ENCODE measurements at regions not wholly inside any gene's neighbourhood (a gene's known extent, or its start where the extent isn't known, plus 50 kb on each side); places are given as distances from the start of the nearest gene placed in this dataset.
A peak's percentile ranks its signal among the peaks of the same experiment; 100 is the strongest.

DNA sequence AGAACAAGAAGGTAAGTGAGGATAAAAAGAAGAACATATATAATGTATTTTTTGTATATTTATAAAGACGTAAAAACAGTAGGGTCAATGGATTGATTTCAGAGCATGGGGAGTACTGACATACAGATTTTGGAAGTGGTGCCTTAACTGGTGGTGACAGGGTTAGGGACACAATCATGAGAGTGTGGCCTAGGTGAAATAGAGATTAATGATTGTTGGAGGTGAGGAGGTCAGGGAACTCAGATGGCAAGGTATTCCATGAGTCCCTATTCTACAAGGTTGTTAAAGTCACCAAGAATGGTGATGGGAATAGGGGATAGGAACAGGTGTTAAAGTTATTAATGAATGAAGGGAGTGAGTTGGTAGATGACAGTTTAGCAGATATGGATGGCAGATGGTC is 210.8 kb downstream of the SEMA6A start:
- Histone ChIP-seq H3K27me3 (ENCODE audit: insufficient read depth, low read length) (no peaks in the 10 kb centered on the region), H3K27ac (ENCODE audit: low read depth, low read length) (no peak overlapping the region), H3K4me1 (ENCODE audit: control insufficient read depth, insufficient read depth, low read length, unreplicated experiment) (no peaks in the 10 kb centered on the region), H3K4me3 (ENCODE audit: low read depth, low read length) (no peak overlapping the region), H2AFZ (ENCODE audit: low read length, unreplicated experiment) (no peak overlapping the region), H3K36me3 (ENCODE audit: insufficient read depth, low read length) (no peaks in the 10 kb centered on the region), H3K79me2 (ENCODE audit: control insufficient read depth, insufficient read depth, low read length, unreplicated experiment) (no peaks in the 10 kb centered on the region)

DNA sequence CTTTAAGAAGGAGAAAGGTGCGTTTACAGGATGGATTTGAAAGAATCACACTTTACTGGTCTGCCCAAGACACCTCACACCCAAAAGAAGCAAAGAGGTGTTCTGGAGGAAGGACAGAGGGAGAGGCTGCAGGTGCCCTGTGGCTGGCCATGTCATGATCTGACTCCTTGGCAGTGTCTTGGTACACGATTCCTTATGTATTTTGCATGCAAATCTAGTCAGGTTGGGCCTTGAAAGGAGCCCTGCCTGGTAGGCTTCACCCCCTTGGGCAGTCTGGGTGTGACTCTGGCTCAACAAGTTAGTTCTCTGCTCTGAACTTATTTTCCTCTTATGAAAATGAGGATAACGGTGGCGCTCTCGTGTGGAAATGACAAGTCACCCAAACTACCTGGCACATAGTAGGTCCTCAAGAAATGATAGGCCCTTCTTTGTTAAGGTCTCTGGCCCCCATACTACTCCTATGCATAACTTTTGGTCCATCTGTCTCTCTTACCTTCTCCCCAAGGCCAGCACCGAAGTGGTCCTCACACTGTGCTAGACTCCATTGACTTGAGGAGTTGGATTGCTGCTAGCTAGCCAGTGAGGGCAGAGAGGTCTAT is 212.5 kb downstream of the SEMA6A start:
- H3K27ac ChIP-seq (ENCODE audit: low read depth, low read length), result no peak overlapping the region
- peak overlapping the region; percentile 61 for H3K4me3 ChIP-seq (ENCODE audit: low read depth, low read length)
- H3K4me1 ChIP-seq (ENCODE audit: control insufficient read depth, insufficient read depth, low read length, unreplicated experiment), result no peaks in the 10 kb centered on the region

DNA sequence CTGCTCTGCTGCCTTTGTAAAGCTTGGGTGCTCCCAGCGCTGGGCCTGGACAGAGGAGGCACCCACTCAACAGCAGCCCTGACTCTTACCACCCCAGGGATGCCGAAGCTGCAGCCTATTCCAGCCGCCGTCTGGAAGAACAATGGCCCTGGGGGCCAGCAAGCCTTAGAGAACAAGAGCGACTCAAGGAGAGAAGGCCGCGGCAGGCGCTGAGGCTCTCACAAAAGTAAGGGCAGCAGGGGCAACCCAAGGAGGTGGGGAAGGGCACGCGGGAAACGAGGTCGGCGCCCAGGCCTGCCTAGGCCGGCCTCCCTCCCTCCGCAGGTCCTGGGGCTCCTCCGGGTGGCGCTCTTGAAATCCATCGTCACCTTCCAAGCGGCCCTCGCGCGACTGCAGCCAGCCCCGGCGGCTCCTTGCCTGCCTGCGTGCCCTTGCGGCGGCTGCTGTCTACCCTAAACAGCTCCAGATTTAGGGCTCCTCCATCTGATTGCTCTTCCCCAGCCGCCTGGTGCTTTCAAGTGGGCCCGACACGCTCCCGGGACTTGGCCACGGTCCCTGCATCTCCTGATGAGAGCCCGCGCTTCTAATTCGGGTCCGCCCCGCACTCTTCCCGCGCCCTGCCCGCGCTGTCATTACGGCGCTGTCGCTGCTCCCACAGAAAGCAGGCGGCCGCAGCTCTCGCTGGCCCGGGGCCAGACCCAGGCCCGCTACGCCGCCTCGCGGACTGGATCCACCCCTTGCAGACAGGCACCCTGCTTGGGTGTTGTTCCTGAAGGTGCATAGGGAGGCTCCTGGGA is 213.3 kb downstream of the SEMA6A start:
- peak overlapping the region; percentile 61 for H3K4me3 ChIP-seq (ENCODE audit: low read depth, low read length)
- no peaks in the 10 kb centered on the region for H3K36me3 ChIP-seq (ENCODE audit: insufficient read depth, low read length)
- H3K27ac ChIP-seq (ENCODE audit: low read depth, low read length), result no peak overlapping the region
- no peak overlapping the region for H2AFZ ChIP-seq (ENCODE audit: low read length, unreplicated experiment)
- no peaks in the 10 kb centered on the region for H3K4me1 ChIP-seq (ENCODE audit: control insufficient read depth, insufficient read depth, low read length, unreplicated experiment)
- H3K27me3 ChIP-seq (ENCODE audit: insufficient read depth, low read length), result no peaks in the 10 kb centered on the region
- H3K79me2 ChIP-seq (ENCODE audit: control insufficient read depth, insufficient read depth, low read length, unreplicated experiment), result no peaks in the 10 kb centered on the region

More for the DNA sequence above, 212.5 kb downstream of the SEMA6A start:
- Histone ChIP-seq H2AFZ (ENCODE audit: low read length, unreplicated experiment) (no peak overlapping the region), H3K36me3 (ENCODE audit: insufficient read depth, low read length) (no peaks in the 10 kb centered on the region), H3K27me3 (ENCODE audit: insufficient read depth, low read length) (no peaks in the 10 kb centered on the region), H3K79me2 (ENCODE audit: control insufficient read depth, insufficient read depth, low read length, unreplicated experiment) (no peaks in the 10 kb centered on the region)

- H3K79me2 ChIP-seq (ENCODE audit: control insufficient read depth, insufficient read depth, low read length, unreplicated experiment), result no peaks in the 10 kb centered on the region
- H3K27ac ChIP-seq (ENCODE audit: low read depth, low read length), result no peak overlapping the region
- no peaks in the 10 kb centered on the region for H3K4me1 ChIP-seq (ENCODE audit: control insufficient read depth, insufficient read depth, low read length, unreplicated experiment)
- no peaks in the 10 kb centered on the region for H3K36me3 ChIP-seq (ENCODE audit: insufficient read depth, low read length)
- no peak overlapping the region for H2AFZ ChIP-seq (ENCODE audit: low read length, unreplicated experiment)
- H3K27me3 ChIP-seq (ENCODE audit: insufficient read depth, low read length), result no peaks in the 10 kb centered on the region
- H3K4me3 ChIP-seq (ENCODE audit: low read depth, low read length), result no peak overlapping the region
These were observed 214.4 kb downstream of the SEMA6A start for GRCh38 chr5:116360008-116360853.

DNA sequence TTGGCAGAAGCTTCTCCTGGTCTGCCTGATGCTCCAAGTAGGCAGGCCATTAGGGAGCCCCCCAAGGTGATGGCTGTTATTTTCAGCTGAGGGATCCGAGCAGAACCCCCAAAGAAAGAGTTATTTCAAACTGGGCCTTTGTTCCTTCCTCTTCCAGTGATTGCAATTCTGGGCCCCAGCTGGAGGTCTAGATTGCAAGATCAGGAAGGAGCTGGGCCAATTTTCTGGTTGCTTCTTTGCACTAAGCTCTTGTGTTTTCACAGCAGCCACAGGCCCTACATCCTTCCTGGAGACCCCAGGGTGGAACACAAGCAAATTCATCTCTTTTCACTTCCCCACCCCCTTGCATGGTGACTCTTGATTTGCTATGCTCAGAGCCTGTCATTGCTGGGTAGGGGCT is 215.0 kb downstream of the SEMA6A start:
- Histone ChIP-seq H3K79me2 (ENCODE audit: control insufficient read depth, insufficient read depth, low read length, unreplicated experiment) (no peaks in the 10 kb centered on the region), H3K36me3 (ENCODE audit: insufficient read depth, low read length) (no peaks in the 10 kb centered on the region), H3K27ac (ENCODE audit: low read depth, low read length) (no peak overlapping the region), H3K4me3 (ENCODE audit: low read depth, low read length) (no peak overlapping the region), H3K27me3 (ENCODE audit: insufficient read depth, low read length) (no peaks in the 10 kb centered on the region), H2AFZ (ENCODE audit: low read length, unreplicated experiment) (no peak overlapping the region), H3K4me1 (ENCODE audit: control insufficient read depth, insufficient read depth, low read length, unreplicated experiment) (no peaks in the 10 kb centered on the region)

- Histone ChIP-seq H3K36me3 (ENCODE audit: insufficient read depth, low read length) (no peaks in the 10 kb centered on the region), H3K27me3 (ENCODE audit: insufficient read depth, low read length) (no peaks in the 10 kb centered on the region), H2AFZ (ENCODE audit: low read length, unreplicated experiment) (no peak overlapping the region), H3K4me3 (ENCODE audit: low read depth, low read length) (no peak overlapping the region), H3K4me1 (ENCODE audit: control insufficient read depth, insufficient read depth, low read length, unreplicated experiment) (no peaks in the 10 kb centered on the region), H3K27ac (ENCODE audit: low read depth, low read length) (no peak overlapping the region), H3K79me2 (ENCODE audit: control insufficient read depth, insufficient read depth, low read length, unreplicated experiment) (no peaks in the 10 kb centered on the region)
These were observed 215.7 kb downstream of the SEMA6A start for GRCh38 chr5:116358911-116359418.

GRCh38 chr5:116358015-116358523 is 216.6 kb downstream of the SEMA6A start:
- Histone ChIP-seq H2AFZ (ENCODE audit: low read length, unreplicated experiment) (no peak overlapping the region), H3K27ac (ENCODE audit: low read depth, low read length) (no peak overlapping the region), H3K4me3 (ENCODE audit: low read depth, low read length) (no peak overlapping the region), H3K4me1 (ENCODE audit: control insufficient read depth, insufficient read depth, low read length, unreplicated experiment) (no peaks in the 10 kb centered on the region), H3K27me3 (ENCODE audit: insufficient read depth, low read length) (no peaks in the 10 kb centered on the region), H3K36me3 (ENCODE audit: insufficient read depth, low read length) (no peaks in the 10 kb centered on the region), H3K79me2 (ENCODE audit: control insufficient read depth, insufficient read depth, low read length, unreplicated experiment) (no peaks in the 10 kb centered on the region)

DNA sequence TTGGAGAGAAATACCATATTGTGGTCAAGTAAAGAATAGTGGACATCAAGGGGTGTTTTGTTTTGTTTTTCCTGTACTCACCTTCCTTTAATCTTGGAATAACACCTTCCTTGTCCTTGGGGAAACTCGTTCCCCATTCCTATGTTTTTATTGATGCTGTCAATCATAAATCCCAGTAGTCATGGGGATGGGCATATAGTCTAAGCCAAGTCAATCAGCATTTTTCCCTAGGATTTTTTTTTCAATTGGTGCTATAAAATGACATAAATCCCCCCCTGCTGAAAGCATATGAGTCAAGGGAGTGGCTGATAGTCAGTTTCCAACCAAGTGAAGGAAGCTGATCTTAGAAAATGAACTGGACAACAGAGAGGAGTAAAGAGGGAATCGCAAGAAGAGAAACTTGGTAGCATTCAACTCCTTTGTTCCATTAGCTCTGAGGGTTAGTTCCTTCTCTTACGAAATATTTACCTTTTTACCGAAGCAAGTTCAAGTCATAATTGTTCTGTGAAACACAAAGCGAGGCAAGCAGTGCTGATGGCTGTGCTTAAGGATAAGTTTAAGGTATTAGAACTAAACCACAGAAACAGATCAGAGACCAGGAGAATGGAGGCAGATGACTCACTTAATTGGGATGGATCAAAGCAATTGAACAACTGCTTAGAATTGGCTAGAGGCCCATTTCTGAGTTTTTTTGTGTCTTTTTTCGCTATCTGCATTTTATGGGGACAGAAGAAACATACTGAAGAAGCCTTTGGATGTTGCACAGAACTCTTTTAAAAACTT is 218.6 kb downstream of the SEMA6A start:
- Histone ChIP-seq H2AFZ (ENCODE audit: low read length, unreplicated experiment) (no peak overlapping the region), H3K4me3 (ENCODE audit: low read depth, low read length) (no peak overlapping the region), H3K4me1 (ENCODE audit: control insufficient read depth, insufficient read depth, low read length, unreplicated experiment) (no peaks in the 10 kb centered on the region), H3K79me2 (ENCODE audit: control insufficient read depth, insufficient read depth, low read length, unreplicated experiment) (no peaks in the 10 kb centered on the region), H3K27me3 (ENCODE audit: insufficient read depth, low read length) (no peaks in the 10 kb centered on the region), H3K36me3 (ENCODE audit: insufficient read depth, low read length) (no peaks in the 10 kb centered on the region), H3K27ac (ENCODE audit: low read depth, low read length) (no peak overlapping the region)

DNA sequence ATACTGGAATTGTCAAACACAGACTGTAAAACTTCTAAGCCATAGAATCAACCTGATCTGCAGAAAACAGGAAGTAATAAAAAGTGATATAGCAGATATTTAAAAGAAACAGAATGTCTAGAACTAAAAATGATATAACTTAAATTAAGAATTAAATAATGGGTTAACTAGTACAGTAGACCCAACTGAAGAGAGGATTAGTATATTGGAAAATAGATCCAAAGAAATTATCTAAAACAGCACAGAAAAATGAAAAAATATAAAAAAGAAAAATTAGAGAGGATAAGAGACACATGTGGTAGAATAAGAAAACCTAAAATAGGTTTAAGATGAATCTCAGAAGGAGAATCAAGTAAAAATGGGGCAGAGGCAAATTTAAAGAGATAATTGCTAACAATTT is 219.9 kb downstream of the SEMA6A start:
- Histone ChIP-seq H2AFZ (ENCODE audit: low read length, unreplicated experiment) (no peak overlapping the region), H3K79me2 (ENCODE audit: control insufficient read depth, insufficient read depth, low read length, unreplicated experiment) (no peaks in the 10 kb centered on the region), H3K4me1 (ENCODE audit: control insufficient read depth, insufficient read depth, low read length, unreplicated experiment) (no peaks in the 10 kb centered on the region), H3K36me3 (ENCODE audit: insufficient read depth, low read length) (no peaks in the 10 kb centered on the region), H3K4me3 (ENCODE audit: low read depth, low read length) (no peak overlapping the region), H3K27ac (ENCODE audit: low read depth, low read length) (no peak overlapping the region), H3K27me3 (ENCODE audit: insufficient read depth, low read length) (no peaks in the 10 kb centered on the region)

DNA sequence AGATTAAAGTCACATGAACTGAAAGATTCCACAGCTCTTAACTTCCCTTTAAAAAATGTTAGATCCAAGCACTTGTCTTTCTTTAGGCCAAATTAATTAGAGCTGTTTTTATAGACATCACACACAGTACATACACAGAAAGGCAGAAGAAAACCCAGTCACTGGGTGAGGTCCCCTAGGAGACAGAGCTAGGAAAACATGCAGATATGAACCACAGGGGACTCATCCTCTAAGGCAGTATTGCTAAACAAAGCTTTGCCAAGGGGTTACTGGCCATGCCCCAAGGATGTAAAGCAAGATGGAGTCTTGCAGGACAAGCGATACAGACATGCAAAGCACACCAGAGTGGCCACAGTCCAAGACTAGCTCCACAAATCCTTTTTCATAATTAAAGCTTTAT is 227.0 kb downstream of the SEMA6A start:
- H3K27ac ChIP-seq (ENCODE audit: low read depth, low read length), result no peak overlapping the region
- no peaks in the 10 kb centered on the region for H3K36me3 ChIP-seq (ENCODE audit: insufficient read depth, low read length)
- no peaks in the 10 kb centered on the region for H3K79me2 ChIP-seq (ENCODE audit: control insufficient read depth, insufficient read depth, low read length, unreplicated experiment)
- no peaks in the 10 kb centered on the region for H3K27me3 ChIP-seq (ENCODE audit: insufficient read depth, low read length)
- H3K4me3 ChIP-seq (ENCODE audit: low read depth, low read length), result no peak overlapping the region
- no peaks in the 10 kb centered on the region for H3K4me1 ChIP-seq (ENCODE audit: control insufficient read depth, insufficient read depth, low read length, unreplicated experiment)
- no peak overlapping the region for H2AFZ ChIP-seq (ENCODE audit: low read length, unreplicated experiment)
